ENCODE measurements at regions not wholly inside any gene's neighbourhood (a gene's known extent, or its start where the extent isn't known, plus 50 kb on each side); places are given as distances from the start of the nearest gene placed in this dataset.

GRCh38 chr3:18609187-18609586 is 184.0 kb upstream of the SATB1 start:
- no peak for TF ChIP-seq CTCF (IDR thresholded peaks at IDR 0.05)
- TF ChIP-seq EZH2phosphoT487 (IDR thresholded peaks at IDR 0.05), result no peak
- TF ChIP-seq EZH2 (IDR thresholded peaks at IDR 0.05), result no peak

All from neural progenitor cell (in vitro differentiated cells).